Heart left ventricle (tissue), 16 donors: ENCODE measurements at regions not wholly inside any gene's neighbourhood (a gene's known extent, or its start where the extent isn't known, plus 50 kb on each side); places are given as distances from the start of the nearest gene placed in this dataset.
"Not testable (repeated sequence)": the region's sequence is repeated elsewhere in the genome, so short reads cannot be mapped to it uniquely, and the experiment has no call there.

ENCODE experiments used
- ATAC-seq, 4 donors: fragments of 200-7000 bp; cut with Tn5 transposase; one replicate each; pipeline ENCODE4 v1.9.1; 2020 to 2022; ENCODE audit warnings: moderate library complexity in 4 of 4, mild to moderate bottlenecking in 3 of 4, moderate number of reproducible peaks in 1 of 4
- DNase-seq, 5 donors: peaks; one replicate each; pipeline ENCODE4 v3.0.0-alpha.2; 2020
- H3K27ac ChIP-seq, 12 donors: fragments of 200-600 bp; sonication (generic) in 4 of 12; one replicate each; pipeline versions ENCODE4 v1.5.0 to v1.8.0; 2016 to 2022; ENCODE audit warnings: mild to moderate bottlenecking in 2 of 12
- H3K27me3 ChIP-seq, 9 donors: fragments of 200-600 bp; sonication (generic) in 2 of 9; one replicate each; pipeline versions ENCODE4 v1.5.1 to v1.8.0; 2016 to 2022; ENCODE audit warnings: mild to moderate bottlenecking in 3 of 9
- H3K36me3 ChIP-seq, 9 donors: fragments of 200-600 bp; sonication (generic) in 2 of 9; one replicate each; pipeline versions ENCODE4 v1.5.0 to v1.8.0; 2018 to 2022; ENCODE audit warnings: mild to moderate bottlenecking in 2 of 9
- H3K4me1 ChIP-seq, 12 donors: fragments of 200-600 bp; sonication (generic) in 4 of 12; one replicate each; pipeline versions ENCODE4 v1.5.0 to v1.8.0; 2016 to 2022; ENCODE audit warnings: mild to moderate bottlenecking in 3 of 12
- H3K4me3 ChIP-seq, 12 donors: fragments of 200-600 bp; sonication (generic) in 4 of 12; one replicate each; pipeline versions ENCODE4 v1.5.0 to v1.8.0; 2017 to 2022; ENCODE audit warnings: mild to moderate bottlenecking in 9 of 12, moderate library complexity in 4 of 12
- H3K9me3 ChIP-seq, 12 donors: fragments of 200-600 bp; sonication (generic) in 4 of 12; one replicate each; pipeline versions ENCODE4 v1.5.0 to v1.8.0; 2016 to 2022; ENCODE audit warnings: mild to moderate bottlenecking in 1 of 12
- CTCF ChIP-seq, 12 donors: fragments of 200-600 bp; sonication (generic) in 4 of 12; IDR thresholded peaks; one replicate each; pipeline versions ENCODE4 v1.5.0 to v1.8.0; 2018 to 2022; ENCODE audit warnings: antibody characterized with exemption in 12 of 12, mild to moderate bottlenecking in 5 of 12
- POLR2A ChIP-seq, 2 donors: fragments of 450-650 bp; IDR thresholded peaks; one replicate each; pipeline ENCODE4 v1.6.1; 2017; ENCODE audit warnings: antibody characterized with exemption in 2 of 2, mild to moderate bottlenecking in 2 of 2, moderate library complexity in 2 of 2
- WGBS, 4 donors: extraction: QIAGEN DNeasy Blood & Tissue Kit in 2 of 4; methylation state at CpG; one replicate each; pipeline versions ENCODE4 v1.1.5 to v1.1.7; 2013 to 2018; 5-methylcytosine and 5-hydroxymethylcytosine counted together
- intact Hi-C, 10 donors: fragments of 100-400 bp; cut with DNase I; formaldehyde crosslinking; loops; one replicate each; pipeline versions ENCODE4 v1.11.1 to v1.14.2; 2022
- donor health status: ischemic (EF 13 %, LVEDD 7.1; RV severe dilation, severe dysfunction).
- donor health status: healthy with polysubstance abuse.
- donor health status: DM: no; HTN: yes; CAD: no.
- donor health status: DM: no; HTN: no; CAD: no.
- donor health status: ischemic (EF 25% LVEDD 6.9; RV normal size, moderate dysfunction).
- donor health status: ischemic (EF 25% LVEDD 5.7; RV mildly dilated, moderate dysfunction).
- donor health status: healthy.
- donor health status: DM: yes; HTN: yes; CAD: no.
- donor health status: ischemic (EF 35%, LVEDD 5.7; RV mildly dilated, moderate dysfunction).
- donor health status: nonischemic (EF 11% LVEDD 7.7; RV severe dilation, severe dysfunction).
- donor health status: DM: yes; HTN: yes; CAD: no.
- donor health status: PGD.
- donor health status: ischemic (EF 29% LVEDD 5.4; RV normal size, mild dysfunction).
- donor health status: nonischemic (EF 23%, LVEDD 6.1; RV moderate dilation, normal function).

DNA sequence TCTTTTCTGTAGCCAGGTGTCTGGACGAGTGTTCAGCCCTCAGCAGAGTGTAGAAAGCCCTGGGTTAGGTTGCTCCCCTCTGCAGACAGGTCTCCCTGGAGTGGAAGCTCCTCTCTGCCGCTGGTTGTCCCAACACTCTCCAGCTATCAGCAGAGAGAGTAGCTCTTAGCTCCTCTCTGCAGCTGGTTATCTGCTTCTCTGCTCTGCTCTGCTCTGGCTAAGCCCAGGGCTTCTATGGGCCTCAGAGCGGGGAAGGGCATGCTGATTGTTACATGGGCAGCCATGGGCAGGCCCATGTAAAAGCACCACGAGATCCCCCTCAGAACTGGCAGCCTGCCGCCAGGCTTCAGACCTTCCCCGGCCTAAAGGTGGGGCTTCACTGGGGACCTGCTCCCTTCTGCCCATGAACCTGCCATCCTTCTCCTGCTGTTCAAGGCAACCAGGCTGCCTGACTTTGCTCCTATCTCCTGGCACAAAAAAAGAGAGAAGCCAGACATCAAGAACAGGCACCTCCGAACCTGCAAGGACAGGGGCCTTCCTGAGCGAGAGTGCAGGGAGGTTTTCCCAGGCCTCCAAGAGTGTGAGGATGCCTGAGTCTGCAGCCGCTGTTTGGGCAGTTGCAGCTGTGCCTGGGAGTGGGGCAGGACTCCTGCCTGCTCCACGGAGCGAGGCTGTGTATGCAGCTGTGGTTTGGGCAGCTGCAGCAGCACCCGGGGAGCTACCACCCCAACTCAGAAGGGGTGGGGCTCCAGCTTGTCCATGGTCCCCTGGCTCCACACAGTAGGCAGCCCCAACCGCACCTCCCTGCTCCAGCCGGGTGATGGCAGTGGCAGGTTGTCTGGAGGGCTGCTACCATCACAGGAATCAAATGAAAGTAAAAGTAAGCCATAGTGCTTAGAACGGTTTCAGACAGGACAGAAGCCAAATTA, 973.7 kb downstream of the LTN1 start:
- H3K27ac ChIP-seq, result no peak overlapping the region
- WGBS, 4 donors, result 80 to 86% (median 83%) methylated on average over 12 to 15 of the region's 15 CpGs
- no peaks in the 10 kb centered on the region for H3K9me3 ChIP-seq
- H3K4me1 ChIP-seq, result no peaks in the 10 kb centered on the region
- intact Hi-C loops, result no loop called here
- ATAC-seq (peak in 3 of 4 donors; percentile 24 to 53 (median 45)), DNase-seq (no peak)
- no peaks in the 10 kb centered on the region for H3K27me3 ChIP-seq
- peak overlapping the region in 2 of 12 donors; percentile 3 to 17 for H3K4me3 ChIP-seq
- no peaks in the 10 kb centered on the region for H3K36me3 ChIP-seq
- TF ChIP-seq POLR2A (IDR thresholded peaks at IDR 0.05) (no peak), CTCF (IDR thresholded peaks at IDR 0.05) (peak in 2 of 12 donors; percentile 13 to 21)

GRCh38 chr21:28018213-28018612, 974.5 kb downstream of the LTN1 start:
- intact Hi-C loops, result no loop called here
- H3K4me1 ChIP-seq, result peaks cover 0 to 4% (median 0%) of the 10 kb centered on the region in 12 donors
- WGBS, 4 donors, result 92 to 96% (median 93%) methylated on average over 3 to 9 of the region's 9 CpGs
- no peak overlapping the region for H3K4me3 ChIP-seq
- H3K27me3 ChIP-seq, result no peaks in the 10 kb centered on the region
- ATAC-seq (peak in 1 of 4 donors; percentile 15), DNase-seq (no peak)
- no peak for TF ChIP-seq POLR2A (IDR thresholded peaks at IDR 0.05)
- no peak for TF ChIP-seq CTCF (IDR thresholded peaks at IDR 0.05)
- H3K36me3 ChIP-seq, result no peaks in the 10 kb centered on the region
- no peak overlapping the region for H3K27ac ChIP-seq
- H3K9me3 ChIP-seq, result no peaks in the 10 kb centered on the region

- H3K4me1 ChIP-seq, result peaks cover 0 to 18% (median 2%) of the 10 kb centered on the region in 12 donors
- H3K36me3 ChIP-seq, result no peaks in the 10 kb centered on the region
- no peaks in the 10 kb centered on the region for H3K27me3 ChIP-seq
- DNase-seq (no peak), ATAC-seq (no peak)
- H3K9me3 ChIP-seq, result no peaks in the 10 kb centered on the region
- TF ChIP-seq CTCF (IDR thresholded peaks at IDR 0.05), result no peak
- TF ChIP-seq POLR2A (IDR thresholded peaks at IDR 0.05), result no peak
- WGBS, 4 donors, result 95 to 100% (median 98%) methylated on average over 1 of the region's 1 CpG
- no peak overlapping the region for H3K4me3 ChIP-seq
- no peak overlapping the region for H3K27ac ChIP-seq
- intact Hi-C loops, result no loop called here
Measured at GRCh38 chr21:28016571-28016970, 976.1 kb downstream of the LTN1 start.

GRCh38 chr21:28013123-28013522, 979.6 kb downstream of the LTN1 start:
- peaks cover 0 to 18% (median 4%) of the 10 kb centered on the region in 12 donors for H3K4me1 ChIP-seq
- H3K36me3 ChIP-seq, H3K9me3 ChIP-seq, ATAC-seq, H3K27ac ChIP-seq, intact Hi-C loops, H3K27me3 ChIP-seq, H3K4me3 ChIP-seq, DNase-seq: not testable (repeated sequence)

DNA sequence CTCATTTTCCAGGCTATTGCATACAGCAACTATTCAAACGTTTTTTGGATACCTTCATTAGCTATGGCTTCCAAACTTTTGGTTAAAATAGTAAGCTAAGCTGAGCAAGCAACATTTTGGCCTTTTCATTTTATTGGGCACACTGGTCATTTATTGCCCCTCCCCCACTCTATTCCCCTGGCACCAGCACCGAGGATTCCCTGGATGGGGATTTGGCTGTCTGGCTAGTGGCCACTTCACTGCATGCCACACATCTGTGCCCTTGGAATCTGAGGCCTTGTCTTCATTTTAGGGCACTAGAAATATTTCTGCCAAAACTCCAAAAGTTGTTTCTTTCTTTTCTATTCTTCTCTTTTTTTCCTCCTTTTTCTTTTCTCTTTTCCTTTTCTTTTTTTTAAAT, 980.7 kb downstream of the LTN1 start:
- 19 to 28% (median 24%) methylated on average over 2 of the region's 2 CpGs for WGBS, 4 donors
- ATAC-seq, H3K27ac ChIP-seq, H3K27me3 ChIP-seq, H3K9me3 ChIP-seq, intact Hi-C loops, H3K36me3 ChIP-seq, DNase-seq, H3K4me3 ChIP-seq: not testable (repeated sequence)
- peaks cover 0 to 18% (median 4%) of the 10 kb centered on the region in 12 donors for H3K4me1 ChIP-seq

DNA sequence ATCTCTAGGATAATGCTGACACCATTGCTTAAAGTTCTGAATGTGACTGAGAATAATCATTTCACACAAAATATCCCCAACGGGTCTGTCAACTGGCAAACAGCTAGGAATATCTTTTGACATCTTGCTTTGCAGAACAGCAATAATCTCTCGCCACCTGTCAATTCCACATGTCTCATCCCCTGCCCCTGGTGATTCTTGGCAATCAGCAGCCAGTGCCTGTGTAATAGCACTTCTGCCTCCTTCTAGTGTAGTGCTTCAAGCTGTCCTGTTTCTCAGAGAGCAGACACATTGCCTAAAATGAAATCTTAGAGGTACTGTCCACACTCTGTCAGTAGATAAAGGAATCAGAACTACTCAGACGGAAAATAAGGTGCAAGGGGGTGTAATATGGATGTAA, 984.4 kb downstream of the LTN1 start:
- DNase-seq, H3K27ac ChIP-seq, H3K9me3 ChIP-seq, intact Hi-C loops, ATAC-seq, H3K27me3 ChIP-seq, H3K4me3 ChIP-seq, H3K36me3 ChIP-seq: not testable (repeated sequence)
- WGBS, 4 donors, result 47 to 57% (median 49%) methylated on average over 3 of the region's 3 CpGs
- peaks cover 0 to 16% (median 4%) of the 10 kb centered on the region in 12 donors for H3K4me1 ChIP-seq

GRCh38 chr21:28003627-28004026, 989.0 kb downstream of the LTN1 start:
- H3K4me1 ChIP-seq, ATAC-seq, H3K36me3 ChIP-seq, DNase-seq, H3K27ac ChIP-seq, H3K4me3 ChIP-seq, H3K9me3 ChIP-seq, H3K27me3 ChIP-seq, intact Hi-C loops: not testable (repeated sequence)
- WGBS, 4 donors, result 87 to 94% (median 91%) methylated on average over 2 of the region's 2 CpGs

DNA sequence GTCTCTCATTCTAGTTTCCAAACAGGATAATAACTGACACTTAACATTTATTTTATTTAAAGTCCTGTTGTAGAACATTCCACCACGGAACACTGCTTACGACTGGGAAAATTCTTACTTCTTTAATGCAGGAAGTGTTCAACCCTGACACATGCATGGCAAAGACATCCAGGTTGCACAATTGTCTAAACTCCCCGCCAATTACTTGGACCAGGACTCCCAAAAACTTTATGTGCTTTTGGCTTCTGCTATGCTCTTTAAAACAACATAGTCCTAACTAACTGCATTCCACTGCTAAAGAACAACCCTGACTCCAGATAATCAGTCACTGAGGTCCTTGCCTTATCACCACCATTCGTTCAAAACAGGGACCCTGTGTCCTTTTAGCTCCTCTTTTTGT, 995.8 kb downstream of the LTN1 start:
- H3K4me1 ChIP-seq, H3K9me3 ChIP-seq, H3K27me3 ChIP-seq, DNase-seq, H3K4me3 ChIP-seq, intact Hi-C loops, H3K36me3 ChIP-seq: not testable (repeated sequence)
- peak overlapping the region in 1 of 12 donors; percentile 19 for H3K27ac ChIP-seq
- WGBS, 4 donors, result 43 to 57% (median 52%) methylated on average over 4 of the region's 4 CpGs
- ATAC-seq, result peak in 3 of 4 donors; percentile 38 to 69 (median 61)
